ENCODE measurements at regions not wholly inside any gene's neighbourhood (a gene's known extent, or its start where the extent isn't known, plus 50 kb on each side); places are given as distances from the start of the nearest gene placed in this dataset.

DNA sequence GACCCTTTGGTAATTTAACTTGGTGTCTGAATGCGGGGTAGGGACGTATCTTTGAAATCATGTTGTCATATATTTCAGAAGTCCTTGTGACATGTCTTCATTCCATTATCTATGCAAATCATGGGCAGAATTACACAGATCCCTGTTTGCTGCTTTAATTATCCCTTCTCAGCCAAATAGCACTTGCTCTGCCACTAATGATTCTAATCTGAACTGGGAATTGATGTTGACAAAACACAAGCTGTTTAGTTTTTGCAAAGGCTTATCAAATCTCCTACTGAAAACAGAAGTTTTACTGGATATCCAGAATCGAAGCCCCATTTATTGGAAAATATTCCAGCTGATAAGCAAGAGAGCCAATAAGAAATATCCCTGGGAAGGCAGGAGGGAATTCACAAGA, 205.9 kb upstream of the COX10 start:
- no peak for TF ChIP-seq POLR2A (IDR thresholded peaks at IDR 0.05)
- TF ChIP-seq, protein P1, sequence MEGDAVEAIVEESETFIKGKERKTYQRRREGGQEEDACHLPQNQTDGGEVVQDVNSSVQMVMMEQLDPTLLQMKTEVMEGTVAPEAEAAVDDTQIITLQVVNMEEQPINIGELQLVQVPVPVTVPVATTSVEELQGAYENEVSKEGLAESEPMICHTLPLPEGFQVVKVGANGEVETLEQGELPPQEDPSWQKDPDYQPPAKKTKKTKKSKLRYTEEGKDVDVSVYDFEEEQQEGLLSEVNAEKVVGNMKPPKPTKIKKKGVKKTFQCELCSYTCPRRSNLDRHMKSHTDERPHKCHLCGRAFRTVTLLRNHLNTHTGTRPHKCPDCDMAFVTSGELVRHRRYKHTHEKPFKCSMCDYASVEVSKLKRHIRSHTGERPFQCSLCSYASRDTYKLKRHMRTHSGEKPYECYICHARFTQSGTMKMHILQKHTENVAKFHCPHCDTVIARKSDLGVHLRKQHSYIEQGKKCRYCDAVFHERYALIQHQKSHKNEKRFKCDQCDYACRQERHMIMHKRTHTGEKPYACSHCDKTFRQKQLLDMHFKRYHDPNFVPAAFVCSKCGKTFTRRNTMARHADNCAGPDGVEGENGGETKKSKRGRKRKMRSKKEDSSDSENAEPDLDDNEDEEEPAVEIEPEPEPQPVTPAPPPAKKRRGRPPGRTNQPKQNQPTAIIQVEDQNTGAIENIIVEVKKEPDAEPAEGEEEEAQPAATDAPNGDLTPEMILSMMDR (IDR thresholded peaks at IDR 0.05 in 8 of 11, conservative IDR thresholded peaks at IDR 0.05 in 3 of 11) = no peak
